ENCODE measurements at regions not wholly inside any gene's neighbourhood (a gene's known extent, or its start where the extent isn't known, plus 50 kb on each side); places are given as distances from the start of the nearest gene placed in this dataset.

GRCh38 chr1:117678246-117678977 is 72.6 kb downstream of the TENT5C start:
- no peak for DNase-seq

GRCh38 chr1:117679299-117679698 is 73.5 kb downstream of the TENT5C start:
- no peak for DNase-seq

- no peak for DNase-seq
Observed at GRCh38 chr1:117679868-117680267, 74.0 kb downstream of the TENT5C start.

- no peak for DNase-seq
Observed at GRCh38 chr1:117680316-117681002, 74.6 kb downstream of the TENT5C start.

GRCh38 chr1:117681093-117681900 is 75.4 kb downstream of the TENT5C start:
- no peak for DNase-seq

GRCh38 chr1:117681901-117682250 is 76.0 kb downstream of the TENT5C start:
- DNase-seq: no peak

GRCh38 chr1:117682372-117682771 is 76.5 kb downstream of the TENT5C start:
- no peak for DNase-seq

GRCh38 chr1:117683571-117684285 is 77.9 kb downstream of the TENT5C start:
- DNase-seq: no peak

- no peak for DNase-seq
Observed at GRCh38 chr1:117685936-117686806, 80.3 kb downstream of the TENT5C start.

- no peak for DNase-seq
Observed at GRCh38 chr1:117686907-117687306, 81.1 kb downstream of the TENT5C start.

GRCh38 chr1:117689997-117690625 is 84.3 kb downstream of the TENT5C start:
- DNase-seq: no peak

GRCh38 chr1:117691942-117692341 is 86.1 kb downstream of the TENT5C start:
- DNase-seq: no peak

- DNase-seq: no peak
Observed at GRCh38 chr1:117694543-117694942, 88.7 kb downstream of the TENT5C start.

- no peak for DNase-seq
Observed at GRCh38 chr1:117695796-117696490, 90.1 kb downstream of the TENT5C start.

- no peak for DNase-seq
Observed at GRCh38 chr1:117696561-117696960, 90.7 kb downstream of the TENT5C start.

GRCh38 chr1:117697220-117697781 is 91.5 kb downstream of the TENT5C start:
- DNase-seq: no peak

- no peak for DNase-seq
Observed at GRCh38 chr1:117698398-117699160, 92.7 kb downstream of the TENT5C start.

- no peak for DNase-seq
Observed at GRCh38 chr1:117699953-117700352, 94.1 kb downstream of the TENT5C start.

- no peak for DNase-seq
Observed at GRCh38 chr1:117702654-117703053, 96.8 kb downstream of the TENT5C start.

GRCh38 chr1:117707371-117707770 is 101.5 kb downstream of the TENT5C start:
- no peak for DNase-seq
